Aorta (tissue), 5 donors: ENCODE measurements at regions not wholly inside any gene's neighbourhood (a gene's known extent, or its start where the extent isn't known, plus 50 kb on each side); places are given as distances from the start of the nearest gene placed in this dataset.

Source experiments
- ATAC-seq: fragments of 200-7000 bp; cut with Tn5 transposase; one replicate; pipeline ENCODE4 v1.9.1; 2022; ENCODE audit warnings: moderate library complexity; ENCODE audit not compliant: low FRiP score
- DNase-seq, 2 donors: peaks; one replicate each; pipeline ENCODE4 v3.0.0-alpha.2; 2020
- H3K27ac ChIP-seq, 2 donors: one replicate each; pipeline ENCODE4 v1.5.1; 2013; ENCODE audit warnings: low read length in 2 of 2, mild to moderate bottlenecking in 2 of 2, moderate library complexity in 2 of 2, control low read depth in 1 of 2, inconsistent platforms in 1 of 2, low read depth in 1 of 2
- H3K27me3 ChIP-seq, 2 donors: one replicate each; pipeline ENCODE4 v1.6.1; 2013; ENCODE audit warnings: control low read depth in 1 of 2, low read length in 1 of 2, mild to moderate bottlenecking in 1 of 2, moderate library complexity in 1 of 2; ENCODE audit not compliant: insufficient read depth in 2 of 2, control insufficient read depth in 1 of 2
- H3K36me3 ChIP-seq, 2 donors: one replicate each; pipeline ENCODE4 v1.6.1; 2013; ENCODE audit warnings: control low read depth in 1 of 2, low read length in 1 of 2, mild to moderate bottlenecking in 1 of 2; ENCODE audit not compliant: insufficient read depth in 2 of 2, control insufficient read depth in 1 of 2
- H3K4me1 ChIP-seq, 2 donors: one replicate each; pipeline ENCODE4 v1.6.1; 2013; ENCODE audit warnings: low read length in 2 of 2, control low read depth in 1 of 2, mild to moderate bottlenecking in 1 of 2, moderate library complexity in 1 of 2; ENCODE audit not compliant: insufficient read depth in 2 of 2, control insufficient read depth in 1 of 2
- H3K4me3 ChIP-seq, 2 donors: one replicate each; pipeline ENCODE4 v1.5.1; 2013; ENCODE audit warnings: low read length in 2 of 2, control low read depth in 1 of 2, mild to moderate bottlenecking in 1 of 2
- H3K9me3 ChIP-seq: one replicate; pipeline ENCODE4 v1.6.1; 2013; ENCODE audit warnings: mild to moderate bottlenecking, low read length; ENCODE audit not compliant: control insufficient read depth
- WGBS, 2 donors: extraction: QIAGEN DNeasy Blood & Tissue Kit; methylation state at CpG; one replicate each; pipeline ENCODE4 v1.1.7; 2013; 5-methylcytosine and 5-hydroxymethylcytosine counted together
- intact Hi-C, 2 donors: fragments of 100-400 bp; cut with DNase I; formaldehyde crosslinking; loops; one replicate each; pipeline versions ENCODE4 v1.14.2 to v1.15.0; 2022
- donor health status: healthy with polysubstance abuse.
- donor health status: Bipolar disorder and iron deficiency.
- donor health status: DM: no; HTN: no; CAD: no.
- donor health status: DM: no; HTN: no; CAD: no.
- donor health status: DM: yes; HTN: yes; CAD: no.

DNA sequence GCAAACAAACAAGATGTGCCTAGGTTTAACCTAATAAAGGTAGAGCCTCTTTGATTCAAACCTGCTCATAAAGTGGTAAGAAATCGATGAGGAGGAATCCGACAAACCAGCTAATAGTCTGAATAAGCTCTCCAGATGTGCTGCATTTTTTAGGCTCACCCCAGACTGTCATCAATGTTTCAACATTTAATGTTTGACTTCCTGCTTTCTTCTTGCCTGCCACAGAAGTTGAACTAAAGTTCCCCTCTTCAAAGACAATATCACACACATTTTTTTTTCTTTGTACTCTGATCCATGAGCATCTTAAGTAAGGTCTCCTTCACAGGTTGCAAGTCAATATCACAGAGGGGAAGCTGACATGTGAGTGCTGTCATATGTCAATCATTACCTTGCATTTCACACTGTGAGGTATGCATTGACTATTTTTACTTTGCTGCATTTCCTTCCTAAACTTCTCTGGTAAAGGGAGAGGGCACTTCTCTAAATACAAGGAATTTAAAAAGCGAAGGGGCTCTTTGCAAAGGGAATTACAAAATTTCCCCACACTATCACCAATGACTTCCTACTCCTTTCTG is 172.3 kb upstream of the MCTP2 start:
- 43 to 58% methylated on average over 3 of the region's 3 CpGs for WGBS, 2 donors

DNA sequence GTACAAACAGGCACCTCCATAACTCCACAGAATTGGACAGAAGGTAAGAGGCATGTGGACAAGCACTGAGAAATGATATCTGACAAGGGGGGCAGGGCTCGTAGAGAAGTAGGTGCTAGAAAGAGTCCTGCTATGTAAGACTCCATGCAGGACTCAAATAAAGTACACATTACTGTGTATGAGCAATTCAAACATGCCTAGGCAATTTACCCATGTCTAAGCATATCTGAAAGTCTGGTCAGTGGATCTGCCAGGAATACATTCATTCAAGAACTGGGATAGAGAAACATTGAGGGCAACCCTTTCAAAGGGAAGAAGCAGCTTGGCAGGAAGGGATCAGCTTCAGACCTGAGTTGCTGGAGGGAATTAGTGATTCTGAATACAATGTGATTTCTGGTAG is 174.1 kb upstream of the MCTP2 start:
- Histone ChIP-seq H3K36me3 (no peaks in the 10 kb centered on the region), H3K27ac (no peak overlapping the region), H3K9me3 (no peaks in the 10 kb centered on the region), H3K4me1 (no peaks in the 10 kb centered on the region), H3K27me3 (peaks cover 2 to 3% of the 10 kb centered on the region in 2 donors), H3K4me3 (no peak overlapping the region)
- intact Hi-C loops: no loop called here
- DNase-seq: no peak
- 82 to 88% methylated on average over 1 of the region's 1 CpG for WGBS, 2 donors
- ATAC-seq: no peak

More for the DNA sequence above, 172.3 kb upstream of the MCTP2 start:
- intact Hi-C loops: no loop called here
- Histone ChIP-seq H3K27me3 (peaks cover 2 to 3% of the 10 kb centered on the region in 2 donors), H3K36me3 (no peaks in the 10 kb centered on the region), H3K27ac (no peak overlapping the region), H3K9me3 (no peaks in the 10 kb centered on the region), H3K4me1 (no peaks in the 10 kb centered on the region), H3K4me3 (no peak overlapping the region)
- no peak for DNase-seq
- no peak for ATAC-seq

DNA sequence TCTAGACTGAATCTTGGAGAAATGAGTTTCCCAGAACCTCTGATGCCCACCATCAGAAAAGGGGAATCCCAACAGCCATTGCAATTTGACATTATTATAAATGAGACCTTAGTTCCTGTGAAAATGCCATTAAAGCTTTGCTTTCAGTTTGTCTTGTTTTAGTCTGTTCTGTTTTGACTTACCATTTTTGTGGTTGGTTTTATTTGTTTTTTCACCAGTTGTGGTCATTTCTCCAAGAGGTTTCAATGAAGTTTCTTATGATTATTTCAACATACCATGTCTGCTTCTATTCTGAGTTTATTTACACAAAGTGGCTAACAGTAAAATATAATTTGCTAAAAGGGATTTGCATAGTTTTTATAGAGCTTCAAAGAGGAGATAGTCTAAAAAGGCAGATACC is 175.0 kb upstream of the MCTP2 start:
- peaks cover 2 to 3% of the 10 kb centered on the region in 2 donors for H3K27me3 ChIP-seq
- ATAC-seq (no peak), DNase-seq (no peak)
- intact Hi-C loops: no loop called here
- H3K9me3 ChIP-seq: no peaks in the 10 kb centered on the region
- no peaks in the 10 kb centered on the region for H3K4me1 ChIP-seq
- no peaks in the 10 kb centered on the region for H3K36me3 ChIP-seq
- H3K27ac ChIP-seq: no peak overlapping the region
- no peak overlapping the region for H3K4me3 ChIP-seq

DNA sequence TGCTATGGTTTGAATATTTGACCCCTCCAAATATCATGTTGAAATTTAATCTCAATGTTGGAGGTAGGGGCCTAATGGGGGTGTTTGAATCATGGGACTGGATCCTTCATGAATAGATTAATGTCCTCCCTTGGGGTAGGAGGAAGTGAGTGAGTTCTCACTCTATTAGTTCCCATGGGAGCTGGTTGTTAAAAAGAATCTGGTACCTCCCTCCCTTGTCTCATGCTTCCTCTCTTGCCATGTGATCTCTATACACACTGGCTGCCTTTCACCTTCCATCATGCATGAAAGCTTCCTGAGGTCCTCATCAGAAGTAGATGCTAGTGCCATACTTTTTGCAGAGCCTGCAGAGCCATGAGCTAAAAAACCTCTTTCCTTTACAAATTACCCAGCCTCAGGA is 177.7 kb upstream of the MCTP2 start:
- ATAC-seq: no peak
- H3K4me3 ChIP-seq: no peak overlapping the region
- no peaks in the 10 kb centered on the region for H3K36me3 ChIP-seq
- intact Hi-C loops: no loop called here
- no peak overlapping the region for H3K27ac ChIP-seq
- DNase-seq: no peak
- H3K9me3 ChIP-seq: no peaks in the 10 kb centered on the region
- H3K4me1 ChIP-seq: no peaks in the 10 kb centered on the region
- H3K27me3 ChIP-seq: peaks cover 2 to 3% of the 10 kb centered on the region in 2 donors

DNA sequence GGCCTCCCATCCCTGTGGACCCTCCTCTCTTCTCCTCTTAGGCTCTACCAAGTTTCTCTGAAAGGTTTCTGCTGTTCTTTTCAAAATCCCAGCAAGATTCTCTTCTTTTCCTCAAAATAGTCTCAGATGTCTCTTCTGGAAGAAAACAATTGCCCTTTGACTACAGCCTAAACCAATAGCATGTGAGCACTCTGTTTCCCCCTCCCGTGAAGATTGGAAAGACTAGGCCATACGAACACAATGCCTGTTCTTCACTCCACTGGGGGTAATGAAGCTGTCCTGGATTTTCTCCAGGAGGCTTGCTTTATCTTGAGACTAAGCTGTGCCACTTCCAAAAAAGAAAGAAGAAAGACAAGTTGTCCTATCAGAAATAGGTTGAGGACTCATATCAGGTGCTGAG is 178.7 kb upstream of the MCTP2 start:
- H3K36me3 ChIP-seq: no peaks in the 10 kb centered on the region
- no peak overlapping the region for H3K4me3 ChIP-seq
- intact Hi-C loops: no loop called here
- no peak overlapping the region for H3K27ac ChIP-seq
- H3K9me3 ChIP-seq: no peaks in the 10 kb centered on the region
- H3K27me3 ChIP-seq: peaks cover 2 to 3% of the 10 kb centered on the region in 2 donors
- H3K4me1 ChIP-seq: no peaks in the 10 kb centered on the region
- DNase-seq (no peak), ATAC-seq (no peak)
- 73 to 88% methylated on average over 2 of the region's 2 CpGs for WGBS, 2 donors

DNA sequence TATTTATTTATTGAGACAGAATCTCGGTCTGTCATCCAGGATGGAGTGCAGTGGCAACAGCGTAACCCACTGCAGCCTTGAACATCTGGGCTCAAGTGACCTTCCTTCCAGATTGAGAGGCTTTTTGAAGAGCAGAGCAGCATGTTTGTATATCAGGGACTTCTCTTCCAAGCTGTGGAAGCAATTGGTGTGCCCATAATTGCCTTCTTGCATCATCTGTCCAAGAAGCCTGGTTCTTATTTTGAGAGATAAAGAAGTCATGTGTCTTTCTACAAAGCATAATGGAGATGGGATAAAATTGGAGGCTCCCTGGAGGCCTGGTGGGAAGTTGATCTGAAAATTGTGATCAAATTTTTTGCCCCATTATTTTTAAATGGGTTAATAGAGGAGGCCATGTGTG is 183.8 kb upstream of the MCTP2 start:
- H3K36me3 ChIP-seq: no peaks in the 10 kb centered on the region
- H3K27me3 ChIP-seq: no peaks in the 10 kb centered on the region
- 87 to 96% methylated on average over 2 of the region's 2 CpGs for WGBS, 2 donors
- no peak overlapping the region for H3K4me3 ChIP-seq
- H3K27ac ChIP-seq: no peak overlapping the region
- intact Hi-C loops: no loop called here
- H3K9me3 ChIP-seq: no peaks in the 10 kb centered on the region
- H3K4me1 ChIP-seq: no peaks in the 10 kb centered on the region
- DNase-seq: no peak
- no peak for ATAC-seq

DNA sequence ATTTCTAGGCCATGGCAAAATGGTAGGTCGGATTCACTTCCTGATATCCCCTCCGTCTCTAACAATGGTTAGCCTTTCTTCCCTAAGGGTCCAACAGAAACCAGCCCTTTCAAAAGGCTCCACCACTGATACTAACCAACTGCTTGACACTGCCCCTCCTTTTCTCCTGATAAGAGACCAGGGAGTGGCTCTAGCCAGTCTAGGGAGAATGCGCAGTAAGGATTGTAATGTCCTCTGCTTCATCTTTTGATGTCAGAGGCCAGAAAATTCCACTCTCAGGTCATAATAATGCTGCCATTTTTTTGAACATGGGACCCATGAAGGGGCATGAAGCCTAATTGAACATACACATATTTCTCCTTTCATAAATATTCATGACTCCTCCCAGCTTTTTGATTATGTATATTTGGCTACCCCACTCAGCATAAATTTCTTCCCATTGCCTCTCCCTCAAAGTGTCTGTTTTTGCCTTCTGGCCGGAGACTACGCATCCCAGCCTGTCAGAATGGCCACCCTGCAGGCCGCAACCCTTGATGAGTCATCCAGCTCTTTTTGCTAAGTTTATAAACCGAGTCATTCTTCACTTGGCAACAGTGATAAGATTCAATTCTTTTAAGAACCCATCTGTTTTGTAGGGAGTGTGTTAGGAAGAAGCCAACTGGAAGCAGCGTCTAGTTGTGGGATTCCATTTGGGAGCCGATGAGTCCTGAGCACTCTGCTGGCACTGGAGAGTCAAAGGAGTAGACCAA is 189.0 kb upstream of the MCTP2 start:
- Histone ChIP-seq H3K9me3 (no peaks in the 10 kb centered on the region), H3K36me3 (no peaks in the 10 kb centered on the region), H3K4me1 (no peaks in the 10 kb centered on the region), H3K27ac (no peak overlapping the region), H3K27me3 (no peaks in the 10 kb centered on the region), H3K4me3 (no peak overlapping the region)
- DNase-seq (peak in 1 of 2 donors; percentile 45), ATAC-seq (no peak)
- intact Hi-C loops: no loop called here
- WGBS, 2 donors: 77 to 91% methylated on average over 9 of the region's 9 CpGs

DNA sequence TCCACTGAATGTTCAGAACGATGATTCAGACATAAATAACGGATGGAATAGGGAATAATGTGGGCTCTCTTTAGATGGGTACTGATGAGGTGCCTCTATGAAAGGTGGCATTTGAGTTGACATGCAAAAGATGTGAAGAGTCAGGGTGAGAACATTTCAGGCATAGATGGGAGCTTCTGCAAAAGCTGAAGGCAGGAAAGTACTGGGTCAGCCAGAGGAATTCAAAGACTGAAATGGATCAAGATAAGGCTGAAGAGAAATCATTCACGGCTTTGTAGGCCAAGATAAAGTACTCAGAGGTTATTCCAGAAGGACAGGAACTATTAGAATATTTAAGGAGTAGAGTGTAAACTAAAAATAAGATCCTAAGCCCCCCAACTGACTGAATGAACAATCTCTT is 189.6 kb upstream of the MCTP2 start:
- Histone ChIP-seq H3K36me3 (no peaks in the 10 kb centered on the region), H3K27ac (no peak overlapping the region), H3K4me3 (no peak overlapping the region), H3K9me3 (no peaks in the 10 kb centered on the region), H3K4me1 (no peaks in the 10 kb centered on the region), H3K27me3 (no peaks in the 10 kb centered on the region)
- intact Hi-C loops: no loop called here
- ATAC-seq: no peak
- DNase-seq: no peak
- 51 to 53% methylated on average over 3 of the region's 3 CpGs for WGBS, 2 donors

DNA sequence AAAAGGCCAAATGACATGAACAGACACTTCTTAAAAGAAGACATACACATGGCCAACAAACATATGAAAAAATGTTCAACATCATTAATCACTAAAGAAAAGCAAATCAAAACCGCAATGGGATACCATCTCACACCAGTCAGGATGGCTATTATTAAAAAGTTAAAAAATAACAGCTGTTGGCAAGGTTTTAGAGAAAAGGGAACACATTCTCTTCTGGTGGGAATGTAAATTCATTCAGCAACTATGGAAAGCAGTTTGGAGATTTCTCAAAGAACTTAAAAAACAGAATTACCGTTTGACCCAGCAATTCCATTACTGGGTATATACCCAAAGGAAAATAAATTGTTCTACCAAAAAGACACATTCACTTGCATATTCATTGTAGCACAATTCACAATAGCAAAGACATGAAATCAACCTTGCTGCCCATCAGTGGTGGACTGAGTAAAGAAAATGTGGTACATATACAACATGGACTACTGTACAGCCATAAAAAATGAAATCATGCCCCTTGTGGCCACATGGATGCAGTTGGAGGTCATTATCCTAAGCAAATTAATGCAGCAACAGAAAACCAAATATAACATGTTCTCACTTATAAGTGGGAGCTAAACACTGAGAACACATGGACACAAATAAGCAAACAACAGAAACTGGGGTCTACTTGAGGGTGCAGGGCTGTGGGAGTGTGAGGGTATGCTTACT is 190.7 kb upstream of the MCTP2 start:
- Histone ChIP-seq H3K4me1 (no peaks in the 10 kb centered on the region), H3K36me3 (no peaks in the 10 kb centered on the region), H3K27me3 (no peaks in the 10 kb centered on the region), H3K9me3 (no peaks in the 10 kb centered on the region), H3K4me3 (no peak overlapping the region), H3K27ac (no peak overlapping the region)
- ATAC-seq (no peak), DNase-seq (no peak)
- WGBS, 2 donors: 31 to 49% methylated on average over 2 of the region's 2 CpGs
- intact Hi-C loops: no loop called here
